Testis (tissue), 2 donors: ENCODE measurements at regions not wholly inside any gene's neighbourhood (a gene's known extent, or its start where the extent isn't known, plus 50 kb on each side); places are given as distances from the start of the nearest gene placed in this dataset.

Experiments used
- CTCF ChIP-seq, 3 experiments: fragments of 450-650 bp in 2 of 3; fragments of 200-600 bp in 1 of 3; sonication (generic) in 1 of 3; IDR thresholded peaks; one replicate each; pipeline ENCODE4 v1.5.1; 2016 to 2019; ENCODE audit warnings: antibody characterized with exemption in 3 of 3, mild to moderate bottlenecking in 2 of 3, moderate library complexity in 1 of 3
- POLR2A ChIP-seq: fragments of 450-650 bp; IDR thresholded peaks from one replicate; pipeline ENCODE4 v1.6.1; 2017; ENCODE audit warnings: antibody characterized with exemption, mild to moderate bottlenecking, moderate library complexity

GRCh38 chr10:129093641-129094040, 373.4 kb upstream of the MGMT start:
- no peak for TF ChIP-seq CTCF (IDR thresholded peaks at IDR 0.05)
- no peak for TF ChIP-seq POLR2A
